GM21526 (cell line): ENCODE measurements at regions not wholly inside any gene's neighbourhood (a gene's known extent, or its start where the extent isn't known, plus 50 kb on each side); places are given as distances from the start of the nearest gene placed in this dataset.

Experiments
- ATAC-seq: cut with Tn5 transposase; IDR thresholded peaks from one replicate; pipeline ENCODE4 v1.9.1; 2021; ENCODE audit warnings: moderate library complexity; ENCODE audit not compliant: unreplicated experiment, low FRiP score

DNA sequence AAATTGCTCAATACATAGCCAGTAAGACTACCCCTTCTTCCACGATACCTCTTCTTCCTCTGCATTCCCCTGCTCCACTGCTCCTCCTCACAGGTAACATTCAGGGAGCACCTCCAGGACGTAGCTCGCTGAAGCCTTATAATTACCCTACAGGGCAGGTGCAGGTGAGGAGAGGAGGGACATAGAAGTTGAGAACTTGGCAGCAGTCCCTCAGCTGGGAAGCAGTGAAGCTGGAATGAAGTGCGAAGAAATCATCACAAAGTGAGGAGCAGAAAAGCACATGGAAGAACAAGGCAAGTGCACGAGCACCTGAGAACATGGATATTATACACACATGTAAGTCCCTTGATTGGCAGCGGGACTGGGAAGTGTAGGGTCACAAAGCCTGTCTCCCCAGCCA is 118.2 kb downstream of the HSD17B3 start:
- no peak for ATAC-seq

DNA sequence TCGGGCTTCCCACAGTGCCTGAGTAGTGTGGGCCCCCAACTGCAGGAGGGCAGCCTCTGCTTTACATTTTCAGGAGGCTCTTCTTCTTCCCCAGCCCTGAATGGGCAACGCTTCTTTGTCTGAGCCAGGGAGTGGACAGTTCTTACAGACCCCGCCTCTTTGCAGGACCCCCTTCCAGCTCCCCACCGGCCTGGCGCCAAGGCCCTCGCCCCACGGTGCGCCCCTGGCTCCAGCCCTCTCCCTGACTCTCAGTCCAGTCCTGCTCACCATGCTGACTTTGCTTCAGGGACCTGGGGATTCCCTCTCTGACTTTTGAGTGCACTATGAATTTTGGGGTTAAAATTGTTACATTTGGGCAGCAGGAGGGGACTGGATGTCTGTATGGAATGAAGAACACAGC is 123.8 kb downstream of the HSD17B3 start:
- no peak for ATAC-seq

DNA sequence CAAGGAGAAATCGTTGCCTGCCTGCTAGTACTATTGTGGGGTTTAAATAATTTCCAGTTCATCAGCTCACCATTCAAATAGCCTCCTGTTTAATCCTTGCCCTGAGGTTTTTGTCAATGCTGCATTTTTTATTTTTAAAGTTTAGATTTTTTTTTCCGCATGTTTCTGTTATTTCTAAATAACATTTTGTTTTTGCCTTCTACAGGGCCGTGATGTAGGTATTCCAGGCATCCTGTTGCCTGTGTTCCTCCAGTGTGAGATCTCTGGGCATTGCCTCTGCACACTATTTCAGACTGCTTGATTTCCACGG is 124.3 kb downstream of the HSD17B3 start:
- ATAC-seq, result no peak

DNA sequence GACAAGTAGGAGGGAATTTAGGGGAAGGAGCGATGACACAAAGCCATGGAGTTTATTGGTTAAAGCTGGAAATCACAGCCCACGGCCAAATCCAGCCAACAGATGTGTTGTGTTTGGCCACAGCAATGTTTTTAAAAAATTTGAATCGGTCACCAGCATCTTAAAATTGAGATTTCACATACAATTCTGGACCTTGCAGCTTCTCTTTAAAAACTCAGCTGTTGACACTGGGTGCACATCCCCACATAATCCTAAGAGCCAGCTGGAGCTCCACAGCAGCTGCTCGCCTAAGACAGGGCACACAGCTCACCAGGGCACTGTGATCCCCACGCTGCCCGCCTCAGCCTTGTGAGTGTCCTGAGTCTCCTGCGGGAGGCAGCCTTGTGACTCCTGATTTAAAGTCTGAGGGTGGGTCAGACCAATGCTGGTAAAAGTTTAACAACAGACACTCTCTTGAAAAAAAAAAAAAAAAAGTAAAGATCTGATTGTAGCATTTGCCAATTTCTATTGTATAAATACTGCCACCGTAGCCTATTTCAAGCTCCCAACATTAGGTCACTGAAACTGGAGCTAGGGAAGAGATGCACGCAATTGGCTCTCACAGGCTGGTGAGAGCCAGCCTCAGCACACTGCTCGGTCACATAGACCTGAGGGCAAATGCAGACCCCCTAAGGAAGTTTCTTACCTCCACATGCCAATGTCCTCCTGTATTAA is 124.8 kb downstream of the HSD17B3 start:
- ATAC-seq, result no peak

DNA sequence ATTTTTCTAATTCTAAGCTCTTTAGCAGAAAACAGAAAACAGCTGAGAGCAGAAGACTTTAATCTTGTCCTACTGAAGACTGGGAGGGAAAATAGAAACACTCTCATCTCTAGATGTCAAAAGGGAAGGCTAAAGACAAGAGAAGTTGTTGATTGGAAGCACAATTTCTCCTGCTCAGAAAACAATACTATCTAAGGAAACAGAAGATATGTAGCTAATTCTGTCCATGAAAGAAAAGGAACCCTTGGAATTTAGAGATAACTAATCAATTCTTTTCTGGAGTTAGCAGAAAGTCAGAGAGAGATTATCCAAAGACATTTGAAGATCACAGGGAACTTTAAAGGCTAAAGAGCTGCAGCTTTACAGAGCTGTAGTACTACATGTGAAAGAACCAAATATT is 126.2 kb downstream of the HSD17B3 start:
- no peak for ATAC-seq

DNA sequence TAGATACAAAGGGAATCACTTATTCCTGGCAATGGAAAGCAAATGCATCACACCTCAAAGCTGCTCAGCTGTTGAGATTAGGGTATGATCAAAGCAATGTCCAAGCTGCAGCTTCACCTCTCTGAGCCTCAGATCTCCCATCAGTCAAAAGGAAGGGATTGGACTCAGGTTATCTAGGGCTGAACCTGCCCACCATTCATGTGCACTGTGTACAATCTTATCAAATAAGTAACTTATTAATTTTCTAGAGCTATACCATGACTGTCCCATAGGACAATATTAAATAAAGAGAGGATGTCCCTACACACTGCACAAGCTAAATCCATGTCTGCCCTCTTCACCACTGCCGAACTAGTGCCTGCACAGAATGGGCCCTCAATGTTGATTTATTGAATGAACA is 127.0 kb downstream of the HSD17B3 start:
- ATAC-seq, result no peak

DNA sequence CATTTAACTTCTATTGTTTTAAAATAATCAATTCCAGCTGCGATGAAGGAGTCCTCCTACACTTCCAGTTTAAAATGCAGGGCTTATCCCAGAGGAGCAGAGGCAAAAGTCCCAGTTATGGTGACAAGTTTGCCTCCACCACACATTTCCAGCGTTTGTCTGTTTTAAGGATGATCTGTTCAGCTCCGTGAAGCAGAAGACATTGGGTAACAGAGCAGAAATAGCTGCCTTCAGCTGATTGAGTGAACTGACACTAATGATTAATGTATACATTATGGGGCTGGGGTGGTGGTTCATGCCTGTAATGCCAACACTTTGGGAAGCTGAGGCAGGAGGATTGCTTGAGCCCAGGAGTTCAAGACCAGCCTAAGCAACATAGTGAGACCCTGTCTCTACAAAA is 127.6 kb downstream of the HSD17B3 start:
- no peak for ATAC-seq

DNA sequence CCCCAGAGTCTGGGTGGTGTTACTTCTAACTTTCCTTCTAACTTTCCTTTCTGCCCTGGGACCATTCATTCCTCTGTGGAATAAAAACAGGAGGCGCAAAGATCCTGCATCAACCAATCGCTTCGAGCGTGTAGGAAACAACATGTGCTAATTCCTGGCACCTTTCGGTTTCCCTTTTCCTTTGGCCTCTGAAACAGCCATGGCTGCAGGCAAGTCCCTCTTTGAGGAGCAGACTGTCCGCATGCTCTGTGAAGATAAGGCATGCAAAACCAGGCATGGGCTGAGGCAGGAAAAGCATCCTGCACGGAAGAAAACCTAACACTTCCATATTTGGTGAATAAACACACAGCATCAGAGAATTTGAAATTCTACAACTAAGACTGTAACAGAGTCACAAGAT is 128.3 kb downstream of the HSD17B3 start:
- ATAC-seq, result no peak

DNA sequence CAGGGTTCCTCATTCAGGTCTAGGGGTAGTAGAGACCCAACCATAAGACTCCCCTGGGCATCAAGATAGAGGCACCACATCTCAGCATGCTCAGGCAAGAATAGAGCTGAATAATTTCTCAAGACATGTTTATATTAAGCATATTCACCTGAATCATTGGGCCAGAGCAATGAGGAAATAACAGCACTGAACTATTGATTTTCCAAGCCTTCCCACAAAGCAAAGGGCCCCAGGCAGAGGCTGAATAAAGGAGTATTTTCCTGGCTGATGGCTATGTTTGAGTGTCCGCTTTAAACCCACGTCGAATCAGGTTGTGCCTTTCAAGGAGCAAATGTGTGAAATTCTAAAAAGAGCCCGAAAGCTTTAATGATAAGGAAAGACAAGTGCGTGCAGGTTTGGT is 129.2 kb downstream of the HSD17B3 start:
- no peak for ATAC-seq

DNA sequence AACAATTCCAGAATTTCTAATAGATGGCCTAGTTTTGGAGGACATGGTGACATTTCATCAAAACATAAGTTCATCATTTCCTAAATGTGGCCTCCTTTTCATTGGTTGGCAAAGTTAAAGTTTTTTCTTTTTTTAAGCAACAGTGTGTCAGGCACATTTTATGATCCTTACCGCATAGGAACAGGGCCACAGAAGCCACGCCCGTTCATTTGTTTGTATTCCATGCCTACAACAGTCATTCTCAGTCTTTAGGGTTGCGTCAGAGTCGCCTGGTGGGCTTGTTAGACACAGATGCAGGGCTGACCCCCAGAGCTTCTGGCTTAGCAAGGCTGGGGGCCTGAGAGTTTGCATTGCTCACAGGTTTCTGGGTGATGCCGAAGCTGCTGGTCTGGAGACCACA is 130.2 kb downstream of the HSD17B3 start:
- no peak for ATAC-seq

DNA sequence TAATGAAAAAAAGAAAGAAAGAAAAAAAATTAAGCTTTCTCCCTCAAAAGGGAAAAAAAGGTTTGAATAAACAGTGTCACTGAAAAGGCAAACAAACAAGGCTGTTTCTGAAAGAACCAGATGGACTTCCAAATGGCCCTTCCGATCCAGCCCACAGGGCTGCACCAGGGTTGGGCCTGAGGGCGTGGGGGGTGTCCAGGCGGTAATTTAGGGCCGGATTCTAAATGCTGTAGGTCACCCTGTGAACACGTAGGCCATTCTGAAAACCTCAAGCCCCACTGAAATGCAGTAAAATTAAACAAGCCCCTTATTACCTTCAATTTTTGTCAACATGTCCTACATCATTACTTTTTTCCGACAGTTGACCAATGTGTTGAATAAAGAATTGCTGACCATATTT is 132.1 kb downstream of the HSD17B3 start:
- ATAC-seq, result no peak

DNA sequence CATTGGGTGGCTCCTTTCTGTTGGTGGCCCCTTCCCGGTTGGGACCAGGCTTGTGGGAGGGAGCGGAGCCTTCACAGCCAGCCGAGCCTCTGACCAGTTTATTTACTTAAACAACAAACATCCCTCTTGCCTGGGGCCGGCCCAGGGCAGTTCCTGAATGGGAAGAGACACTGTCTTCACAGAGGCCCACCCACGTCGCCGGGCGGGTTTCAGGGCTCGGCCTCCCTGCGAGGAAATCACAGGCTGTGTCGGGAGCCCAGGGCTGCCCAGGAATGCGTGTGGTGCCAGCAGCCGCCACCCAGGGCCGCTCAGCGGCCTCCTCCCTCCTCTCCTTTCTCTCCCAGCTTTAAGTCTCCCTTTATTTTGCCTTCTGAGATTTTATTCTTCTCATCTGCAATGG is 132.5 kb downstream of the HSD17B3 start:
- no peak for ATAC-seq

DNA sequence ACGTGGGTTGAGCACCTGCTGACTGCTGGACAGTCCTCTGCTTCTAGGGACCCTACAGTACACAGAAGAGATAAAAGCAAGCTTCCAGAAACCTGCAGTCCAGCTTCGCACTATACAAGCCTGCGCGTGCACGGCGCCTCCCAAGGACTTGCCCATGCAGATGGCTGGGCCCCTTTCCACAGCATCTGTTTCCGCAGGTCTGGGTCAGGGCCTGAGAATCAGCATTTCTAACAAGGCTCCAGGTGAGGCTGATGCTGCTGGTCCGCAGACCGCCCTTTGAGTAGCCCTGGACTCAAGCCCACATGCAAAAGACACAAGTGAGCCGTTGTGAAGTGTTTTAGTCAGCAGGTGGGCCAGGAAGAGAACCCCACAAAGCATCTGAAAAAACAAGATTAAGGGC is 133.1 kb downstream of the HSD17B3 start:
- no peak for ATAC-seq

DNA sequence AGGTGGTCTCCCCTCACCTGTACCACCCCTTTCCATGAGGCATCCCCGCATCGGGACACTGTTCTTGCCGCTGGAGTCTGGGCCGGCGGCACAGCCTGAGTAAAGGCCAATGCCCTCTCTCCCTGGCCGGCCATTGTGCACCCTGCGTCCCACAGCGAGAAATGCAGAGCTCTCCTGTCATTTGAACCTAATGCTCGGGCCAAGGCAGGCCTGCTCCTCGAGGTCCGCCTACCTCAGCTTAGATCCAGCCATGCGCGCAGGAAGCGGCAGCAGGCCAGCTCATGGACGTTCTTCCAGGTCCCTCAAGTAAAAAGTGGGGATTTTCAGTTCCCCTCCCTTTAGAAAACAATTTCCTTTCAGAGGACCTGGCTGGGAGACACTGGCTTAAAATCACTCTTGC is 135.0 kb downstream of the HSD17B3 start:
- ATAC-seq, result no peak

DNA sequence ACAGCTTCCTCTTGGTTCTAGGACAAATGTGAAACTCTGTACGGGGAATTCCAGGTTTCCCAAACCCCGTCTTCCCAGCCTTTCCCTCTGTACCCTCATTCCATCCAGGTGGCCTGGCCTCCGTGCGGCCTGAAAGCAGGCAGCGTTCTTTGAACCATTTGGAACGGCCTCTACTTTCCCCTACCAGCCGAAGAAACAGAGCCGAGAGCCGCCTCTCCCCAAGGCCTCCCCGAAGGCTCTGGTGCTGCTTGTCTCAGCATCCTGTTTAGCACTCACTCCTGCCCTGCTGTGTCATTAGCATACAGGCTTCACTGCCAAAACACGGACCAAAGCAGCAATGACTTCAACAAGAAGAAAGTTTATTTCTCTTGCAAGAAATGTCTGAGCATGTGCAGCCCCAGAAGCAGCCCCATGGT is 137.7 kb downstream of the HSD17B3 start:
- no peak for ATAC-seq

DNA sequence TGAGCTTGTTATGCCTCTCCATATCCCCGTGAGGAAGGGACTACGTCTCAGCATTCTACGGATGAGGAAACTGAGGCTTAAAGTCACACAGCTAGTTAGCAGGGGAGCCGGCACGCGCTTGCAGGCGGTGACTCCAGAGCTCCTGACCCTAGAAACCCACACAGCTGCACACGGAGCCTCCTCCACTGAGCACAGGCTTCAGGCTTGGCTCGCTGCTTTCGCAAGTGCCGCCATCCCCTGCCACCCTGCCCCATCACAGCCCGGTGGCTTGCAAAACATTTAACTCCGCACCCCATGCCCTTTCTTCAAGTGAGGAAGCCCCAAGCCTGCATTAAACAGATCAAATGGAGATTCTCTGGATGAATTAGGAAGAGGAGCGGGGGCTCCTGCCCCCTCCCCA is 138.3 kb downstream of the HSD17B3 start:
- no peak for ATAC-seq

DNA sequence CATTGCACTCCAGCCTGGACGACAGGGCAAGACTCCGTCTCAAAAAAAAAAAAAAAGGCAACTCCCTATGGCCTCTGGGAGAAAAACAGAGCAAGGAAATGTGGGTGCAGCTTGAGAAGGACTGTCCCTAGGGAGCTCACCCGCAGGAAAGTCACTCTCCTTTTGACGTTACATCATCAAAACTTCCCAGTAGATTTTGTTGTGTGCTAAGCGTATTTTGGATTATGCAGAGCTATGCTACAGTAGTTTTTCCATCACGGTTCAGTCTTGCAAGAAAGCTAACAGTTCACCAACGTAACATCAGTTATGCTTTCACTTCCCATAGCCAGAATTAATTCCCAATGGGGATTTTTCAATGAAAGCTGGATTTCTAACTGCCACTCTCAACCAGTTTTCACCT is 138.8 kb downstream of the HSD17B3 start:
- ATAC-seq, result no peak

DNA sequence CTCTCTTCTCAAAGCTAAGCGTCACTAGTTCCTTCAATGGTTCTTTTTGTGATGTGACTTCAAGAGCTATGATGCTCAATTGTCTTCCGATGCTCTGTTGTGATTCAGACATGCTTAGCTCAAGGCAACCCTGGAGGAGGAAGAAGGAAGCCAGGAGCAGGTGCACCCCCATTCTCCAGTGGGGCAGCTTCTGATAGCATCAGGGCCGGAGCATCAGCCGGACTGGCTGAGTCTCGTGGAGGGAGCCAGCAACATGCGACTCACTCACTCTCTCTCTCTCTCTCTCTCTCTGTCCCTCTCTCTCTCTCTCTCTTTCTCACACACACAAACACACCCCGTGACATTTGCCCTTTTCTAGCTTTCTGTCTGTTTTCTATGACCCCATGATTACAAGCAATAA is 140.2 kb downstream of the HSD17B3 start:
- no peak for ATAC-seq

DNA sequence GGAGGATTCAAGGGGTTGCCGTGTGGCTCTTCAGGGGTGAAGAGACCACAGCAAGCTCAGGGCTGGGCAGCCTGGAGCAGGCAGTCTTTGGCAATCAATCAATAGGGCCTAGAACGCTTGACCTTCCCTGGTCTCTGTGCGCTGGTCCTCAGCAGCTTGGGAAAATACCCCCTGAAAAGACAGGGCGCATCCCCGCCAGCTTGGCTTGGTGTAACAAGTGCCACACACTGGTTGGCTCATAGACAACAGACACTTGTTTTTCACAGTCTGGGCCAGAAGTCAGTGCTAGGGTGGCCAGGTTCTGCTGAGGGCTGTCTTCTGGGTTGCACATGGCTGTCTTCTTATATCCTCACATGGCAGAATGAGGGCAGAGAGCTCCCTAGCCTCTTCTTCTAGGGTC is 141.1 kb downstream of the HSD17B3 start:
- ATAC-seq, result no peak

DNA sequence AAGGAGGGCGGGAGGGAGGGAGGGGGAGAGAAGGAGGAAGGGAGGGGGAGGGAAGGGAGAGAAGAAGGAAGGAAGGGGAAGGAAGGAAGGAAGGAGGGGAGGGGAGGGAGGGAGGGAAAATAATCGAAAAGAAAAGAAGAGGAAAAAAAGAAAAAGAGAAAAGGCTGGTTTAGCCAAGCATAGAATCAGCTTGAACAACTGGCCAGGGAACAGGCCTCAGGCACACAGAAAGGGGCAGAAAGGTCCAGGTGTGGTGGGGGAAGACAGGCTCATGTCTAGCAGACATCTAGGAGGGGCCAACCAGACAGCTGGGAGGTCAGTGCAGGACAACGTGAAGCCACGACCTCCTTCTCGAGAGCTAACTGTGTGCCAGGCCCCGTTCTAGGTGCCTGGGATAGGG is 141.8 kb downstream of the HSD17B3 start:
- no peak for ATAC-seq

DNA sequence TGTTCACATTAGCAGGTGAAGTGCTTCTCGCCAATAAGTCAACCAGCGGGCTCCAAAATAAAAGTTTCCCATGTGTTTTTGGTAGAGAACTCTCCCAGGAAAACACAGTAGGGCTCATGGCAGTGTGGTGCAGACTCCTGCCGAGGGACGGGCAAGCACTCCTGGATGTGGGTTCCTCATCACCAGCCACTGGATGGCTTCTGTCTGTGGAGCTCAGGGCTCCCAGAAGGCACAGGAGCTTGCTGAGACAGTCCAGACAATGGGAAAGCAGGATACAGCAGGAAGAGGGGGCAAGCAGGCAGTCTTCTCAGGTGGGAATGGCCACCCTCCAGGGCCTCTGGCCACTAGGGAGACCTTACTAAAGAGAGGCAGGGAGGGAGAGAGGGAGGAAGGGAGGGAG is 142.4 kb downstream of the HSD17B3 start:
- no peak for ATAC-seq

DNA sequence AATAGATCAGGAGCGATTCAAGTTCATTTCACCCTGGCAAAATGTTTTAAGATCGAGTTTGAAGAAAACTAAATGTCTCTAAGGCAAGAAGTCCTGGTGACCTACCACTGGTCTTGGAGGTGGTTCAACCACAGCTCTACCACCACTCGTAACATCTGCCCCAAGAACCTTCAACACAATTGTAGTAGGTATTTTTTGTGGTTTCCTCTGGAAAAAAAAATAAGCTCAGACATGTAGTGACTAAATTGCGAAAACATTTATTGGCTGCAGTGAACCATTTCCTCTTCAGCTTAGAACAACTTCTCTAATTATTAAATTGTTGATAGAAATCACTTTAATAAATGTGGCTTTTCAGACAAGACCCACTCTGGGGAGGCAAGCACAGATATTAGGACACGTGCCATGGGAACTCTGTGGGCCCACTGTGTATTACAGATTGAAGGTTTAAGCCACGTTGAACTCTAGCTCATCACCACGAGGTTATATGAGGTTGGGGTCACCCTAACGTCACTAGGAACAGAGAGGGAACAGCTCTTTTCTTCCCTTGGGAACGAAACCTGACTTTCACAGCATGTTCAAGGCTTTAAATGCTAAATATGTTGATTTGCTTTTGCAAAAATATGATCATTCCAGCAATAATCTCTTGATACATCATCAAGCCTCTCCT is 142.9 kb downstream of the HSD17B3 start:
- ATAC-seq, result no peak

DNA sequence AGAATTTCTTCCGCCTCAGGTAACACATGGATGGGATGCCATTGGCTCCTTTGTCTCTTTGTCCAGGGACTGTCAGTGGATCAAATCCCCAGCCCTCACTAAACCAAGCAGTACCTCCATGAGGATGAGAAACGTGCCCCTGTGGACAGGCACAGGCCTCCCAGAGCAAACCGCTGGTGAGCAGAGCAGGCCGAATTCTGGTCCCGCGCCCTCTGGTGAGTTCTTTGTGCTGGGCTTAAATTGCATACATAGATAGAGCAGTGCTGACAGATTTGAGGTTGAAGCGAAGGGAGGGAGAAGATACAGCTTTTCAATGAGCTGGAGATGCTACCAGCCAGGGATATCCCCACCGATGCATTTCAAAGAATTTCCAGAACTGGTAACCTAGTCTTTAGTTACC is 143.8 kb downstream of the HSD17B3 start:
- ATAC-seq, result no peak
